Loucy (cell line): ENCODE measurements at regions not wholly inside any gene's neighbourhood (a gene's known extent, or its start where the extent isn't known, plus 50 kb on each side); places are given as distances from the start of the nearest gene placed in this dataset.

ENCODE experiments used
- H2AFZ ChIP-seq: fragments of 200-600 bp; sonication (generic); 2 replicates; pipeline ENCODE4 v1.6.0; 2016; ENCODE audit warnings: antibody characterized with exemption, mild to moderate bottlenecking, low read length, moderate library complexity
- H3F3A ChIP-seq: fragments of 200-600 bp; 2 replicates; pipeline ENCODE4 v1.6.0; 2016; ENCODE audit warnings: antibody characterized with exemption, low read depth, mild to moderate bottlenecking
- H3K27me3 ChIP-seq: fragments of 200-600 bp; sonication (generic); 2 replicates; pipeline ENCODE4 v1.6.1; 2014; ENCODE audit warnings: low read length, mild to moderate bottlenecking; ENCODE audit not compliant: insufficient read depth, poor library complexity, severe bottlenecking
- H3K36me3 ChIP-seq: fragments of 200-600 bp; sonication (generic); 2 replicates; pipeline ENCODE4 v1.6.1; 2016; ENCODE audit warnings: low read length; ENCODE audit not compliant: insufficient read depth
- H3K4me1 ChIP-seq: fragments of 200-600 bp; sonication (generic); 2 replicates; pipeline ENCODE4 v1.5.1; 2014; ENCODE audit warnings: low read length, mild to moderate bottlenecking; ENCODE audit not compliant: insufficient read depth, poor library complexity, severe bottlenecking
- H3K4me2 ChIP-seq: fragments of 200-600 bp; sonication (generic); 2 replicates; pipeline ENCODE4 v1.6.0; 2014; ENCODE audit warnings: antibody characterized with exemption, low read length, low read depth, mild to moderate bottlenecking; ENCODE audit not compliant: poor library complexity, severe bottlenecking
- H3K4me3 ChIP-seq: fragments of 200-600 bp; sonication (generic); 2 replicates; pipeline ENCODE4 v1.5.1; 2014; ENCODE audit warnings: low read length, mild to moderate bottlenecking, mixed read lengths; ENCODE audit not compliant: poor library complexity, severe bottlenecking
- H3K79me2 ChIP-seq: fragments of 200-600 bp; sonication (generic); 2 replicates; pipeline ENCODE4 v1.6.1; 2014; ENCODE audit warnings: low read length; ENCODE audit not compliant: insufficient read depth
- H3K9ac ChIP-seq: fragments of 200-600 bp; sonication (generic); 2 replicates; pipeline ENCODE4 v1.6.0; 2014; ENCODE audit warnings: mild to moderate bottlenecking, low read depth, low read length, moderate library complexity; ENCODE audit not compliant: poor library complexity, severe bottlenecking
- H3K9me2 ChIP-seq: fragments of 200-600 bp; sonication (generic); replicated peaks from 2 replicates; pipeline ENCODE4 v1.6.1; 2016; ENCODE audit warnings: low read depth, low read length, mixed read lengths
- H3K9me3 ChIP-seq: fragments of 200-600 bp; sonication (generic); 2 replicates; pipeline ENCODE4 v1.6.1; 2014; ENCODE audit warnings: mild to moderate bottlenecking, antibody characterized with exemption, low read length, low read depth; ENCODE audit not compliant: insufficient read depth
- H4K20me1 ChIP-seq: fragments of 200-600 bp; sonication (generic); 2 replicates; pipeline ENCODE4 v1.6.0; 2014; ENCODE audit warnings: antibody characterized with exemption, low read length, mild to moderate bottlenecking; ENCODE audit not compliant: insufficient read depth, poor library complexity, severe bottlenecking
- CTCF ChIP-seq: fragments of 200-600 bp; sonication (generic); conservative IDR thresholded peaks from 2 replicates; pipeline ENCODE4 v1.5.1; 2014; ENCODE audit warnings: mild to moderate bottlenecking, antibody characterized with exemption, low read length
- EZH2phosphoT487 ChIP-seq: fragments of 200-600 bp; IDR thresholded peaks from 2 replicates; pipeline ENCODE4 v1.6.1; 2018; ENCODE audit warnings: antibody characterized with exemption, mild to moderate bottlenecking, moderate library complexity, borderline replicate concordance

GRCh38 chr6:40325041-40325440, 262.1 kb downstream of the LRFN2 start:
- no peak overlapping the region for H3K9ac ChIP-seq
- no peak overlapping the region for H3K4me3 ChIP-seq
- no peaks in the 10 kb centered on the region for H4K20me1 ChIP-seq
- no peaks in the 10 kb centered on the region for H3K27me3 ChIP-seq
- no peaks in the 10 kb centered on the region for H3K79me2 ChIP-seq
- H3K4me2 ChIP-seq, result no peak overlapping the region
- H3K36me3 ChIP-seq, result no peaks in the 10 kb centered on the region
- H3K9me2 ChIP-seq, result no peaks in the 10 kb centered on the region
- no peaks in the 10 kb centered on the region for H3K9me3 ChIP-seq
- H3K4me1 ChIP-seq, result peaks cover 8% of the 10 kb centered on the region
- H3F3A ChIP-seq, result no peaks in the 10 kb centered on the region
- no peak overlapping the region for H2AFZ ChIP-seq
- no peak for TF ChIP-seq CTCF
- no peak for TF ChIP-seq EZH2phosphoT487

DNA sequence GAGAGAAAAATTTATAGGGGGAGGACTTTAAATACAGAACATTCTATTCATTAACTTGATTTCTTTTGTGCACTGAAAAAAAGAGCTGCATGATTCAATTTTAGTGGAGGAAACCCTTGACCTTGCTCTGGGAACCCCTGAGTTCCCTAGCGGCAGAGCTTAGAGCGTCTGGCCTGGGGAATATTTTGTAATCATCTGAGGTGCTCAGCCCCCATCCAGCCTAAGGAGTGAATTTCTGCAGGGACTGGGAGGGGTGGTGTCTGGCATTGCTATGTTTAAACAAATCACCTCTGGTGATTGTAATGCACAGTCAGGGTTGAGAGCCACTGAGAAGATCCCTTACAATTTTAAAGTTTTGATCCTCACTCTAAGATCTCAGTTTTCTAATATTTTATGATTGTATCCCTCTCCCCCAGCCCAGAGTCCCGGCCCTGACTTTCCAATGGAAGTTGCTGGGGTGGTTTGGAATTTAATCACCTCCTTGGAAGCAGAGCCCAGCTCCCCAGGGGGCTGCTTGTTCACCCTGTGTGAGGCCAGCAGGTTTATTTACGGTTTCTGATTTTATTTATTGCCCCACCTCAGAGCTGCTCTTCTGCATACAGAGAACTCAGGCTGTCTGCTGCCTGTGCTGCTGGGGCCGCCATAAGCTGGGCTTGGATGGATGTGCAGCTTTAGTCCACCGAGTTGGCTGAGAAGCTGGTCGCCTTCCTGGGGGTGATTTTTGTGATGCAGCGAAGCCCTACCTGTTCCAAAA, 263.1 kb downstream of the LRFN2 start:
- Histone ChIP-seq H3K36me3 (no peaks in the 10 kb centered on the region), H3K9me2 (no peaks in the 10 kb centered on the region), H3K9me3 (no peaks in the 10 kb centered on the region), H3K9ac (no peak overlapping the region), H3F3A (no peaks in the 10 kb centered on the region), H3K4me1 (peaks cover 8% of the 10 kb centered on the region), H3K4me3 (no peak overlapping the region), H3K4me2 (no peak overlapping the region), H3K27me3 (no peaks in the 10 kb centered on the region), H2AFZ (no peak overlapping the region), H4K20me1 (no peaks in the 10 kb centered on the region), H3K79me2 (no peaks in the 10 kb centered on the region)
- TF ChIP-seq CTCF (no peak), EZH2phosphoT487 (no peak)

DNA sequence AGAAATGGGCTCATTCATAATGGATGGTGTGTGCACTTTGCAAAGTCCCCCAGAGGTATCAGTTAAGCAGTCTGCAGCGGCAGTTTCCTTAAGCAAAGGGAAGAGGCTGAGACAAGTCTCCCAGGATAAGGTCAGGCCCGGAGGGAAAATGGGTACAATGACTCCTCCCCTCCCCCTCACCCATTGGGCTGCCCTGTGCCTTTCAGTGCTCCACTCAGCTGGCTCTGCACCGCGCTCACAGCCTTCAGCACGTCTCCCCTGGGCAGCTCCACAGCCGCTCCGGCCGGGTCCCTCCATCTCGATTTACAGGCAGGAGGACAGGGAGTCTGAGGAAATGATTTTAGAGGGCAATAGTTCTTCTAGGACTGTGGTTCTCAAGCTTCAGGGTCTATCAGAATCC, 264.8 kb downstream of the LRFN2 start:
- TF ChIP-seq EZH2phosphoT487 (no peak), CTCF (no peak)

More for the DNA sequence above, 264.8 kb downstream of the LRFN2 start:
- H2AFZ ChIP-seq, result no peak overlapping the region
- peaks cover 8% of the 10 kb centered on the region for H3K4me1 ChIP-seq
- H3K79me2 ChIP-seq, result no peaks in the 10 kb centered on the region
- no peak overlapping the region for H3K9ac ChIP-seq
- no peaks in the 10 kb centered on the region for H3K9me2 ChIP-seq
- H3K9me3 ChIP-seq, result no peaks in the 10 kb centered on the region
- no peak overlapping the region for H3K4me3 ChIP-seq
- no peaks in the 10 kb centered on the region for H3K27me3 ChIP-seq
- no peaks in the 10 kb centered on the region for H4K20me1 ChIP-seq
- no peak overlapping the region for H3K4me2 ChIP-seq
- no peaks in the 10 kb centered on the region for H3F3A ChIP-seq
- no peaks in the 10 kb centered on the region for H3K36me3 ChIP-seq
